MCF 10A (cell line): ENCODE measurements at regions not wholly inside any gene's neighbourhood (a gene's known extent, or its start where the extent isn't known, plus 50 kb on each side); places are given as distances from the start of the nearest gene placed in this dataset.

ENCODE experiments used
- BruUV-seq: library from RNA; stranded (reverse); fragments of 400-500 nt; replicated peaks from 2 replicates; lab custom pipeline; 2021; lab: Mats Ljungman, UMichigan
- CTCF ChIA-PET: fragments of 300-600 bp; sonication (Branson Sonifier 250); formaldehyde crosslinking; extraction: SDS; loops from one replicate; lab custom pipeline; 2021; ENCODE audit warnings: antibody characterized with exemption, inconsistent platforms; lab: Yijun Ruan, JAX
- POLR2A ChIA-PET: fragments of 300-600, 350-650 bp; sonication (Branson Sonifier 250); formaldehyde crosslinking; extraction: SDS; loops from one replicate; lab custom pipeline; 2020; ENCODE audit warnings: antibody characterized with exemption, inconsistent platforms; lab: Yijun Ruan, JAX
- DNase-seq: peaks from one replicate; pipeline ENCODE4 v3.0.0-alpha.2; 2018; ENCODE audit not compliant: unreplicated experiment
- H3K27ac Mint-ChIP-seq: one replicate; pipeline ENCODE4 v1.8.0; 2022; ENCODE audit warnings: mild to moderate bottlenecking, low read depth, mixed read lengths; ENCODE audit not compliant: unreplicated experiment
- H3K27me3 Mint-ChIP-seq: one replicate; pipeline ENCODE4 v1.8.0; 2022; ENCODE audit warnings: mixed read lengths; ENCODE audit not compliant: insufficient read depth, unreplicated experiment
- H3K36me3 Mint-ChIP-seq: one replicate; pipeline ENCODE4 v1.8.0; 2022; ENCODE audit warnings: mild to moderate bottlenecking, moderate library complexity, mixed read lengths; ENCODE audit not compliant: insufficient read depth, unreplicated experiment
- H3K4me1 Mint-ChIP-seq: one replicate; pipeline ENCODE4 v1.8.0; 2022; ENCODE audit warnings: mixed read lengths; ENCODE audit not compliant: insufficient read depth, unreplicated experiment
- H3K4me3 Mint-ChIP-seq: one replicate; pipeline ENCODE4 v1.8.0; 2022; ENCODE audit warnings: mild to moderate bottlenecking, moderate library complexity, mixed read lengths; ENCODE audit not compliant: unreplicated experiment
- H3K9me3 Mint-ChIP-seq: one replicate; pipeline ENCODE4 v1.8.0; 2022; ENCODE audit warnings: mixed read lengths; ENCODE audit not compliant: unreplicated experiment
- intact Hi-C: fragments of 100-400 bp; cut with micrococcal nuclease; formaldehyde crosslinking; loops from 2 replicates; pipeline ENCODE4 v1.14.1; 2022
- TF ChIP-seq, protein P1 (sequence below): fragments of 200-600 bp; IDR thresholded peaks from one replicate; pipeline ENCODE4 v1.8.0; 2022; ENCODE audit warnings: antibody characterized with exemption, mild to moderate bottlenecking; ENCODE audit not compliant: unreplicated experiment

DNA sequence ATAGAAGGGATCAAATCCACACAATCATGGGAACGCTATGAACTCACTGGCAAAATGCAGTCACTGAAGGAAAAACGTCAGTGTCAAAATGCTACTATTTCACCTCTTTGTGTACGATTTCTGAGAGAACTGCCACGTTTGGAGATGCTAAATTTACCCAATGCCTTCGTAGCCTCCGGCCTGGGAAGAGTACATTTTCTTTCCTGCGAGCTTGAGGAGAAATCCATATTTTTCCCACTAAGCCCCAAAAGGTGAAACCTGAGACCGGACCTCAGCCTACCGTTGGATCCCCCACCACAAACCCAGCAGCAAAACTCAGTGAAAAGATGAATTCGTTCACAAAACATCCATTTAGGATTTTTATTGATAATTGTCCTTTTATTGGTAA is 131.7 kb downstream of the GPX5 start:
- ChIA-PET CTCF (interaction anchor here (0.6 to 0.7 kb wide), 2 partner anchors 26 to 52 kb away, joined by 3 read pairs; no protein-coding TSS in a partner anchor), POLR2A (interaction anchor here (0.6 to 1.0 kb wide), 3 partner anchors 15 to 1806 kb away, joined by 3 to 4 read pairs (median 3); no protein-coding TSS in a partner anchor)
- TF ChIP-seq, protein P1, sequence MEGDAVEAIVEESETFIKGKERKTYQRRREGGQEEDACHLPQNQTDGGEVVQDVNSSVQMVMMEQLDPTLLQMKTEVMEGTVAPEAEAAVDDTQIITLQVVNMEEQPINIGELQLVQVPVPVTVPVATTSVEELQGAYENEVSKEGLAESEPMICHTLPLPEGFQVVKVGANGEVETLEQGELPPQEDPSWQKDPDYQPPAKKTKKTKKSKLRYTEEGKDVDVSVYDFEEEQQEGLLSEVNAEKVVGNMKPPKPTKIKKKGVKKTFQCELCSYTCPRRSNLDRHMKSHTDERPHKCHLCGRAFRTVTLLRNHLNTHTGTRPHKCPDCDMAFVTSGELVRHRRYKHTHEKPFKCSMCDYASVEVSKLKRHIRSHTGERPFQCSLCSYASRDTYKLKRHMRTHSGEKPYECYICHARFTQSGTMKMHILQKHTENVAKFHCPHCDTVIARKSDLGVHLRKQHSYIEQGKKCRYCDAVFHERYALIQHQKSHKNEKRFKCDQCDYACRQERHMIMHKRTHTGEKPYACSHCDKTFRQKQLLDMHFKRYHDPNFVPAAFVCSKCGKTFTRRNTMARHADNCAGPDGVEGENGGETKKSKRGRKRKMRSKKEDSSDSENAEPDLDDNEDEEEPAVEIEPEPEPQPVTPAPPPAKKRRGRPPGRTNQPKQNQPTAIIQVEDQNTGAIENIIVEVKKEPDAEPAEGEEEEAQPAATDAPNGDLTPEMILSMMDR = no peak
- no TSS peak for BruUV-seq
- no peak for DNase-seq
- intact Hi-C loops = loop anchor here (5.0 kb wide), 1 partner anchor 70 kb away; a partner anchor contains a TSS
- H3K9me3 Mint-ChIP-seq = no peaks in the 10 kb centered on the region
- H3K36me3 Mint-ChIP-seq = peaks cover 14% of the 10 kb centered on the region
- H3K27me3 Mint-ChIP-seq = no peaks in the 10 kb centered on the region
- peak overlapping the region; percentile 69 for H3K4me3 Mint-ChIP-seq
- no peak overlapping the region for H3K27ac Mint-ChIP-seq
- H3K4me1 Mint-ChIP-seq = peaks cover 6% of the 10 kb centered on the region

DNA sequence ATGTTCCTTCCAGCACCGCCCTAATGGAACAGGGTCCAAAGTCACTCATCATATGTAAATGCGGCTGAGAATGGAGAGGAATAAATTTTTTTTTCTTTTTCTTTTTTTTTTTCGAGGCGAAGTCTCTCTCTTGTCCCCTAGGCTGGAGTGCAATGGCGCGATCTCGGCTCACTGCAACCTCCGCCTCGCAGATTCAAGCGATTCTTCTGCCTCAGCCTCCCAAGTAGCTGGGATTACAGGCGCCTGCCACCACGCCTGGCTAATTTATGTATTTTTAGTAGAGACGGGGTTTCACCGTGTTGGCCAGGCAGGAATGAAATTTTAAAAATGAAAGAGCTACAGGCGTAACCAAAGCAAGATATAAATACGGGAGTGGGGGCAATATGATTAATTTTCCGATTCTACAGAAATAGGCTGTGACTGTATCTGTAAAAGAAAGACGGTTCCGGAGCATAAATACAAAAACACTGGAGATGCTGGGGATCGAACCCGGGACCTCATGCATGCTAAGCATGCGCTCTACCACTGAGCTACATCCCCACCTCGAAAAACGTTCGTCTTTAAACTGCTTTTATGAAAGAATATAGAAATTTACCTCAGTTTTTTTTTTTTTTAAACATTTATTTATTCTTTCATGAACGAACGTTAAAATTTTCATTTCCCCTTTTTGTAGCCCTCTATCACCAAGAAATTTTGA is 132.2 kb downstream of the GPX5 start:
- no peaks in the 10 kb centered on the region for H3K27me3 Mint-ChIP-seq
- H3K36me3 Mint-ChIP-seq = peaks cover 14% of the 10 kb centered on the region
- TF ChIP-seq, protein P1 = no peak
- H3K4me1 Mint-ChIP-seq = peaks cover 6% of the 10 kb centered on the region
- no peak overlapping the region for H3K27ac Mint-ChIP-seq
- DNase-seq = peak; percentile 60
- ChIA-PET CTCF (interaction anchor here (0.7 kb wide), 1 partner anchor 531 kb away, joined by 4 read pairs; no protein-coding TSS in a partner anchor), POLR2A (interaction anchor here (0.5 to 1.4 kb wide), 7 partner anchors 11 to 282 kb away, joined by 3 to 6 read pairs (median 4); no protein-coding TSS in a partner anchor)
- peak overlapping the region; percentile 69 for H3K4me3 Mint-ChIP-seq
- no peaks in the 10 kb centered on the region for H3K9me3 Mint-ChIP-seq
- intact Hi-C loops = loop anchor here (5.0 kb wide), 1 partner anchor 71 kb away; a partner anchor contains a TSS
- BruUV-seq = no TSS peak

DNA sequence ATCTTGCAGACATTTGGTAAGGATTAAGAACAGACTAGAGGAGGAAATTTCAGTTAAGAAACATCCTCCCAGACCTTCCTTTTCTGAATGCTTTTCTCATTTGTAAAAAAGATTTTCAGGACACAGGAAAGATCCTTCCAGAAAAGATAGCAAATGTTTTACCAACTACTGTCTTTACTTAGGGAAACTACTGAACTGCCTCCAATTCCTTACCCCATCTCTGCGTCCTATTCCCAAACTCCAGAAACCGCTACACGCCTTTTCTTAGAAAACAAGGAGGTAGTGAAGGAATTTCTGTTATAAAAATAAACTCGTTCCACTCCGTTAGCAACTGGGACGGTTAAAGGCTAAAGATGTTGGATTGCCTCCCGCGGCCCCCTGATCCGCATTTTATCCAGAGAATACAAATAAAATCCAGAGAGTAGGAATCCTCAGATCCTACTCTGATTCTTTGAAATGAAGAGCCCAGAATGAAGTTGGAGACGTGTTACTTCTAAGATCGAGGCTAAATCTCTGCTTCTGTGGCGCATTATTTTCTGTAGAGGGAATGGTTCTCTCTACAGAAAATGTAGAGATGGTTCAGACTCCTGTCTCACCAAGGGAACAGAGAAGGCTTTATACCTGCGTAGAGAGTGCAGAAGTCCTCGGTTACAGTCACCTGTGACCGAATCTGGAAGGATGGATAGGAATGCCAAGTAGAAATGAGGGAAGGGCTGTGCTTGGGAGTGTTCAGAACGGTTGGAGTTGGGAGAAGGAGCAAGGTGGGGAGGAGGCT is 133.0 kb downstream of the GPX5 start:
- CTCF ChIA-PET = interaction anchor here (0.7 kb wide), 1 partner anchor 531 kb away, joined by 4 read pairs; no protein-coding TSS in a partner anchor
- no TSS peak for BruUV-seq
- Mint-ChIP-seq H3K4me1 (peaks cover 6% of the 10 kb centered on the region), H3K27ac (no peak overlapping the region), H3K27me3 (no peaks in the 10 kb centered on the region), H3K9me3 (no peaks in the 10 kb centered on the region), H3K36me3 (peaks cover 14% of the 10 kb centered on the region), H3K4me3 (peak overlapping the region; percentile 69)
- peak; percentile 21 for DNase-seq
- TF ChIP-seq, protein P1 = no peak
- intact Hi-C loops = loop anchor here (5.0 kb wide), 1 partner anchor 71 kb away; a partner anchor contains a TSS
- POLR2A ChIA-PET = interaction anchor here (0.6 to 1.4 kb wide), 4 partner anchors 12 to 180 kb away, joined by 4 to 6 read pairs (median 4); no protein-coding TSS in a partner anchor

DNA sequence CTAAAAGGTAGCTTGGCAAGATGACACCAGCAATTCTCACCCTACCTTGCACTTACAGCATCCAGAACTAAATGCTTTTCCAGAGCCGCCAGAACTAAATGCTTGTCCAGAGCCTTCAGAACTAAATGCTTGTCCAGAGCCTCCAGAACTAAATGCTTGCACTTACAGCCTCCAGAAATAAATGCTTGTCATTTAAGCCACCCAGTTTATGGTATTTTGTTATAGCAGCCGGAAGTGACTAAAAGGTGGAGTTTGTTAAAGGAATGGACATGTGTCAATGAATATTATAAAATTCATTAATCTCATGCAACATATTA is 133.5 kb downstream of the GPX5 start:
- DNase-seq = no peak
- no peaks in the 10 kb centered on the region for H3K27me3 Mint-ChIP-seq
- H3K9me3 Mint-ChIP-seq = no peaks in the 10 kb centered on the region
- peaks cover 14% of the 10 kb centered on the region for H3K36me3 Mint-ChIP-seq
- TF ChIP-seq, protein P1 = no peak
- peak overlapping the region; percentile 69 for H3K4me3 Mint-ChIP-seq
- intact Hi-C loops = loop anchor here (5.0 kb wide), 1 partner anchor 72 kb away; a partner anchor contains a TSS
- BruUV-seq = no TSS peak
- ChIA-PET POLR2A (interaction anchor here (1.4 kb wide), 1 partner anchor 73 kb away, joined by 6 read pairs; no protein-coding TSS in a partner anchor), CTCF (no interaction called here)
- H3K4me1 Mint-ChIP-seq = peaks cover 6% of the 10 kb centered on the region
- H3K27ac Mint-ChIP-seq = no peak overlapping the region
